AML-193 (cell line): ENCODE measurements at regions not wholly inside any gene's neighbourhood (a gene's known extent, or its start where the extent isn't known, plus 50 kb on each side); places are given as distances from the start of the nearest gene placed in this dataset.

Experiments used
- DNase-seq, 2 experiments: peaks; one replicate each; lab custom pipeline; 2025; lab: John Stamatoyannopoulos, UW

DNA sequence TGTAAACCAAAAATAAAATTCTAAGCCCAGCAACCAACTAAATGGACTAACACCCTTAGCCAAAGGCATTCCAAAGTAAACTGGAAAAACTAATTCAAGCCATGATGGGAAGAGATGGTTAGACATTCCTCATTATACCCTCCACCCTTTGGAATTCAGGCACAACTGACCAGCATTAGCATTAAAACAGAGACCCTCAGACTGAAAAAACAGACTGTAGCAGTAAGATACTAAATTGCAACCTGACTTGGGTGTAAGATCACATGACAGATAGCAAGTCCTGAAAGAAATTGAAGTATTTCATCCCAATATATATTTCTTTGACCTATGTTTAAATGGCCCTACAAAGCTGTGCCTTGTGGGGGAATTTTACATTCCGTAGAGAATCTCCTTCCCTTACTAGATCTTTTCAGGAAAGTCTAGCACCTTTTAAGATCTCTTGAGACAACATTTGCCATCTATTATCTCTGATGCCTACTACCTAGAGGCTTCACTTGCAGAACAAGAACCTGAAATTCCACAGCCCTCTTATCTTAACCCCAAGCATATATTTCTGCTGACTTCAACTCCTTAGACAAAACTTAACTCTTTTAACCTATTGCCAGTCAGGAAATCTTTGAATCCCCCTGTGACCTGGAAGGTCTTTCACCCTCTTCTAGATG is 750.2 kb upstream of the IGFBP3 start:
- DNase-seq: no peak

GRCh38 chr7:46669028-46669427 is 748.0 kb upstream of the IGFBP3 start:
- no peak for DNase-seq

DNA sequence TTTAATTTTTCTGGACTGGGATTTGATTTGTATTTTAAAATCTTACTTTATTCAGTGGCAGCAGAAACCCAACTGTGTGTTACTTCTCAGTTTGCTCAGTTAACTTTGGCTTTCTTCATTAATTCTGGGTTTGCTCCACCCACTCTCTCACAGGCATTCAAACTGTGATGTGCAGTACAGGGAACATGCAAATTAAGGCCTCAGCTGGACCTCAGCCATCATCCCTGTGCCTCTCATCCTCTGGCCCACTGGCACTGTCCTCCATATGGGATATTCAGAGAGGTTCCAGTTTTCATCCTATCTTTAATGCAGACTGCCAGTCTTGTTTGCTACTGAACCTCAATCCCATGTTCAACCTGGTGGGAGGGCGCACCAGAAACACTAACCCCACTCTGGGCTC is 743.4 kb upstream of the IGFBP3 start:
- DNase-seq: no peak

- no peak for DNase-seq
Measured at GRCh38 chr7:46663025-46663424, 742.0 kb upstream of the IGFBP3 start.

DNA sequence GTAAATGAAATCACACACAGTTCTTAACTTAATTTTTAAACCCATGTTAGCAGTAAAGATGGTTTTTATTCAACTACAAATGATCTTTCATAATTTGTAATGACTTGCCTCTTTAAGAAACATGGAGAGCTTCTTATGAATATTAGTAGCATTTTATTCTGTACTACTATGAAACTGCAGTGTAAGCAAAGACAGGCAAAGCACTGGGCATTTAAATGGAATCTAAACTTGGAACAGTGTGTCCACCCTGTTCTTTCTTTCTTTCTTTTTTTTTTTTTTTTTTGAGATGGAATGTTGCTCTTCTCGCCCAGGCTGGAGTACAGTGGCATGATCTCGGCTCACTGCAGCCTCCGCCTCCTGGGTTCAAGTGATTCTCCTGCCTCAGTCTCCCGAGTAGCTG is 740.4 kb upstream of the IGFBP3 start:
- no peak for DNase-seq

GRCh38 chr7:46660402-46660980 is 739.4 kb upstream of the IGFBP3 start:
- no peak for DNase-seq

GRCh38 chr7:46658281-46658680 is 737.2 kb upstream of the IGFBP3 start:
- DNase-seq: no peak

- DNase-seq: no peak
Measured at GRCh38 chr7:46654546-46655443, 733.7 kb upstream of the IGFBP3 start.

- no peak for DNase-seq
Measured at GRCh38 chr7:46653848-46654247, 732.8 kb upstream of the IGFBP3 start.

DNA sequence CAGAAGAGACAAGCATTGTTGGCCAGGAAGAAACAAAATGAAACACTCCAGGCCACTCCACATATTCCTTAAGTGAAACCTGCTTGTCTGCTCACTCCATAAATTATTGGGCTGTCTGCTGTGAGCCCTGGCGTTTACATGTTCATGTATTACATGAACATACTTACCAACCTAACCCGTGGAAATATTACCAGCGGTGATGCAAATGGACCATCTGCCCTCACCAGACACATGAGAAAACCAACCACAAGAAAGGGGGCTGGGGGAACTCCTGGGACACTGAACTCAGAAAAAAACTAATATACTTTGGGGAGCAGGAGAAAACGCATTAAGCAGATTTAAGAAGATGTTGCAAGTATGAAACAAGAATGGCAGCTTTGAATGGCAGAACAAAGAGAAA is 731.2 kb upstream of the IGFBP3 start:
- DNase-seq: no peak

DNA sequence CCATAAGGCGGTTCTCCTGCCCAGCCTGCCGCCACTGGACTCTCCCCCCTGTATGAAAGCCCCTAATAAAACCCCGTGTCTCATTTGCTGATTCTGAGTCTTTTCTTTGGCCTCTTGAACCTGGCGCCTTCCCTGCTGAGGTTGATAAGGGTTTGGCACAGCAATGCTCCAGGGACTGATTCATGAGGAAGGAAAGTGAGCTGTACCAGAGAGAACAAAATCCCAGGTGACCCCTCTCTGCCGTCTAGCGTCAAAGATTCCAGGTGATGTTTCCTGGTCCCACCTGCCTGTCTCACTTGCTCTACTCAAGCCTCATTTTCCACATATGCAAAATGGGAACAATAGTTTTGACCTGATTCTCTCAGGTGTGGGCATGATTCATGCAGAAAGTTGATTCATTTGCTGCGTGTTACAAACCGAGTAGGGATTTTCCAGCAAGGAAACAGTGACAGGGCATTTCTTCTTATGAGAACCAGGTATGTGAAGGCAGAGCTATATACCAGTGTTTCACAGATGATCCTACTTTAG is 730.6 kb upstream of the IGFBP3 start:
- no peak for DNase-seq

DNA sequence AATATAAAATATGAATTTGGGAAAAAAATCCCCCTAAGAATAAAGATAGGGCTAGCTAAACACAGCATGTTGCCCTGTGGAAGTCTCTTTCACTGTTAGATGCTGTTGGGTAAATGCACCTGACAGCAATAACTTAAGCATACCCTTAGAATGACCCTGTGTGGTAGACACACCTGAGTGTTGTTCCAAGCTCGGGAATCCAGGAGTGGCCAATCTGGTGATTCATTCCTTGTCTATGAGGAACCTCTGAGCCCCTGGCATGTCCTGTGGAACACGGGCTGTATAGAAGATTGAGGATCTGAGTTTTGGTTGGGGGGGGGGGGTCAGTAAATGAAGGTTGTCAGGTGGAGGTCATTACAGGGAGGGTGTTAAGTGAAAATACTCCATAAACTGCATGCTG is 730.0 kb upstream of the IGFBP3 start:
- no peak for DNase-seq

DNA sequence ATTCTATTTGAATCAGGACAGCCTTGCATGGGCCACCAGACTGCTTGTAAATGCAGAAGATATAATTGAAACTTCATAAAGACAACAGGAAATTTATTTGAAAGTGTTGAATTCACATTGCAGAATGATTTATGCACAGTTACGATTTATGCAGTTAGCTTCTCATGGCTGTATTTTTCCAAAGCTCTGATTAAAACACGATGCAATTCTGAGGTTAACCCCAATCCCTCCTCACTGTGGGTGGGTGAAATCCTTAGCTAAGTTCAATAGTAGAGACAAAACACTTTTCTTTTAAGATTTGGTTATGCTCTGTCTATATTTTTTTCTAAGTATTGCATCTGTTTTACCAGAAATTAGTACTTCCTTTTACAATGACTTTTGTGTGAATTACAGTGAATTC is 728.8 kb upstream of the IGFBP3 start:
- DNase-seq: no peak

DNA sequence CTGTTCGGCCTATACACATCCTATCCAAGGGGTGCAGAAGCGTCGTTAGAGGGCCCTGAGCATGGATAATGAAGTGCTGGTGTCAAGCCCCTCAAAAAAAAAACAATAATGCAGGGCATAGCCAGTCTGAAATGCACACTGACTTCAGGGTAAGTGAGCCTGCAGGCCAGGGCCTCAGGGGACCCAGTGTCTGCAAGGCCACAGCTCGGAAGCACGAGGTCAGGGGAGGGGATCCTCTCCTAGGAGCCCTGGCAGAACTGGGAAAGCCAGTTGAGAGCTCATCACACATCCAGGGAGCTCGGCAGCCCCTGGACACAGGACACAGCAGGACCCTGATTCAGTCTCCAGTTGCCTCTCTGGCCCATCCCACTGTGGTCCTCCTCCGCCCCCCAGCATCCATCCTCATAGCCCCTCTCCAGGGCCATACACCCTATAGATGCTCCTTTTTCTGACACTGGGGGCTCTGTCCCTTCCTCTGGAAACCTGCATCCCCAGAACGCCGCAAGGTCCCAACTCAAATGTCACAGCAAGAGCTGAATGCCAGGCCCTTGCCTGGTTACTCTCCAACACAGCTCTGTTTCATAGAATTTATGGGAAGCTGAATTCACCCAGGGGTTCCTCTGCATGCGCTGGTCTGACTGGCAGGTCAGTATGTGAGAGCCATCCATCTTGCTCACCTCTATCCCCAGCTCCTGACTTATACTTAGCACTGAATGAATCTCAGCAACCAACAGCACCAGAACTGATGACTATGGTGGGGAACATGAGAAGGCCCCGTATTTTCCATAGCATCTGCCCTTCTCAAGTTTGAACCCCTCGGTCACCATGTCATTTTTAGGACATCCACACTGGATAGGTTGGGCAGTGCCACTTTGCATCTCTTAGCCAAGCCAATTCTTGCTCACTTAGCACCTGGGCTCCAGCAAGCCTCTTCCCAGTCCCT is 717.0 kb upstream of the IGFBP3 start:
- no peak for DNase-seq

DNA sequence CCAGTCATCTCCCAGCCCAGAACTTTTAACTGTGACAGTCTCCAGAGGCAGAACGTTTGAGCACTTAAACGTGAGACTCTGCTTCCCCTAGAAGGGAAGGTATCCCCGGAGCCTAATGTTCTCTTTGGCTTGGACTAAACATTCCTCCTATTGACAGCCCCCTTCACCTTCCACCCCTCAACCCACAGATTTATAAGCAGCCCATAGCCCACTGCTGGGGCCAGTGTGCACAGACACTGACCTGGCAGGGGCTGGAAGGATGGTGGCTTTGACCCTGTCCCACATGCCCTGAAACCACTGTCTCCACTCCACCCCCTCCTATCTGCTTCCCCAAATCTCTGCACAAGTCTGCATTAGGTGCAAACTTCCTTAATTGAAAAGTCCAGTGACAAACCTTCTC is 715.0 kb upstream of the IGFBP3 start:
- DNase-seq: no peak

GRCh38 chr7:46633630-46634240 is 712.7 kb upstream of the IGFBP3 start:
- no peak for DNase-seq

- no peak for DNase-seq
Measured at GRCh38 chr7:46633200-46633599, 712.1 kb upstream of the IGFBP3 start.

DNA sequence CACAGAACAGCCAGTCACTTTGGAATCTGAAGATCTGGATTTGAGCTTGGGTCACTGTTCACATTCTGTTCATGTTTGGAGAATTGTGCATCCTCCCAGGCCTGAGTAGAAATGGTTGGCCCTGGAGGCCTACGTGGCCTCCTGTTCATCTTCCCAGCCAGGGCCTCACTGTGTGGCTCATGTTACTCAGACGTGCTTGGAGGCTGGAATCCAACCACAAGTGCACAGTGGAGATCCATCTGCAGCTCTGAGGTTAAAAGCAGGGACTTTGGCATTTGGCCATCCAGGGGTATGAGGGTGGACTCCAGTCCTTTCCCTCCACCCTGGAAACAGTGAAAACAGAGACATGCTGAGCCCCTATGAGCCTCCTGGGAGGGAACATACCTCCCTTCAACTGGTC is 709.0 kb upstream of the IGFBP3 start:
- DNase-seq: no peak

GRCh38 chr7:46628389-46628788 is 707.3 kb upstream of the IGFBP3 start:
- no peak for DNase-seq

GRCh38 chr7:46626691-46627310 is 705.7 kb upstream of the IGFBP3 start:
- DNase-seq: no peak

DNA sequence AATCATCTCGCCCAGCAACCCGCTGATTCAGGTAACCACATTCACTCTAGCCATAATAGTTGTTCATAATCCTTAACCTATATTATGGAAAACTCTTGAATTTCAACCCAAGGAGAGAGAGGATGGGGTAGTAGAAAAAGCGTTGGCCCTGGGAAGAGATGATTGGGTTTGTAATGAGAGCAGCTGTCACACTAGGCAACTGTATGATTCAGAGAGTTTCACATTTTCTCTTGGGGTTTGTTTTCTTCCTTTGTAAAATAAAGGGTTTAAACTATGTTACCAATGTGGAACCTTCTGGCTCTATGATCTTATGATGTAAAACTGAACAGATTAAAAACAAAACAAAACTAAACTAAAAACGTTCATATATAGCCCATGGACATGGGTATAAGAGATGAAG is 705.2 kb upstream of the IGFBP3 start:
- DNase-seq: no peak
